ENCODE measurements at regions not wholly inside any gene's neighbourhood (a gene's known extent, or its start where the extent isn't known, plus 50 kb on each side); places are given as distances from the start of the nearest gene placed in this dataset.
"Not testable (repeated sequence)": the region's sequence is repeated elsewhere in the genome, so short reads cannot be mapped to it uniquely, and the experiment has no call there.

DNA sequence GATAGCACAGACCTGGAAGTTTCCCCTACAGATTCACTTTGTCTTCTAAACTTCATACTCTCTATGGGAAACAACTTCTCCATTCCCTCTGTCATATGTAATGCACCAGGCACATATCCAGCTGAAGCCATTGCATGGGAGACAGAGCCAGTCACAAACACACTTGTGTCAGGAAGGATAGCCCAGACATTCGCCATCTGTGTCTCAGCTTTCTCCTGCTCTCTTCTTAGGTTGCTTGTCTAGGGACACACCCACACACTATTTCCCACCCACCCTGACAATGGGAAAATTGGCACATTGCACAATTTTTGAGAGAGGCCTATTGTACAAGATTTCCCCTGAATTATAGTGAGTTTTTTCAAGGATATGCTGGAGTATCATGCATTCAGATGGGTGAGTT lies 158.4 kb upstream of the MPDZ start:
- no peak for TF ChIP-seq POLR2A (IDR thresholded peaks at IDR 0.05)
- TF ChIP-seq, protein P1, sequence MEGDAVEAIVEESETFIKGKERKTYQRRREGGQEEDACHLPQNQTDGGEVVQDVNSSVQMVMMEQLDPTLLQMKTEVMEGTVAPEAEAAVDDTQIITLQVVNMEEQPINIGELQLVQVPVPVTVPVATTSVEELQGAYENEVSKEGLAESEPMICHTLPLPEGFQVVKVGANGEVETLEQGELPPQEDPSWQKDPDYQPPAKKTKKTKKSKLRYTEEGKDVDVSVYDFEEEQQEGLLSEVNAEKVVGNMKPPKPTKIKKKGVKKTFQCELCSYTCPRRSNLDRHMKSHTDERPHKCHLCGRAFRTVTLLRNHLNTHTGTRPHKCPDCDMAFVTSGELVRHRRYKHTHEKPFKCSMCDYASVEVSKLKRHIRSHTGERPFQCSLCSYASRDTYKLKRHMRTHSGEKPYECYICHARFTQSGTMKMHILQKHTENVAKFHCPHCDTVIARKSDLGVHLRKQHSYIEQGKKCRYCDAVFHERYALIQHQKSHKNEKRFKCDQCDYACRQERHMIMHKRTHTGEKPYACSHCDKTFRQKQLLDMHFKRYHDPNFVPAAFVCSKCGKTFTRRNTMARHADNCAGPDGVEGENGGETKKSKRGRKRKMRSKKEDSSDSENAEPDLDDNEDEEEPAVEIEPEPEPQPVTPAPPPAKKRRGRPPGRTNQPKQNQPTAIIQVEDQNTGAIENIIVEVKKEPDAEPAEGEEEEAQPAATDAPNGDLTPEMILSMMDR (IDR thresholded peaks at IDR 0.05): no peak
- no peak overlapping the region for H3K27ac ChIP-seq
- no peaks in the 10 kb centered on the region for H3K9me3 ChIP-seq
- no peaks in the 10 kb centered on the region for H3K27me3 ChIP-seq
- no peak overlapping the region for H3K4me3 ChIP-seq (replicated peaks in 1 of 3)
- no peaks in the 10 kb centered on the region for H3K4me1 ChIP-seq
- 76 to 88% methylated on average over 1 of the region's 1 CpG for WGBS, 2 donors
- H3K36me3 ChIP-seq: no peaks in the 10 kb centered on the region
- DNase-seq: no peak
- intact Hi-C loops (cut with DNase I): no loop called here

GRCh38 chr9:13436591-13436990 lies 157.1 kb upstream of the MPDZ start:
- DNase-seq: no peak
- intact Hi-C loops (cut with DNase I): no loop called here
- WGBS, 2 donors: 85 to 92% methylated on average over 1 of the region's 1 CpG
- no peaks in the 10 kb centered on the region for H3K9me3 ChIP-seq
- no peak overlapping the region for H3K4me3 ChIP-seq (replicated peaks in 1 of 3)
- H3K4me1 ChIP-seq: no peaks in the 10 kb centered on the region
- H3K27ac ChIP-seq: no peak overlapping the region
- TF ChIP-seq, protein P1 (IDR thresholded peaks at IDR 0.05): no peak
- no peak for TF ChIP-seq POLR2A (IDR thresholded peaks at IDR 0.05)
- no peaks in the 10 kb centered on the region for H3K27me3 ChIP-seq
- H3K36me3 ChIP-seq: no peaks in the 10 kb centered on the region

GRCh38 chr9:13433453-13433852 lies 154.0 kb upstream of the MPDZ start:
- DNase-seq; intact Hi-C loops (cut with DNase I); H3K9me3 ChIP-seq; H3K36me3 ChIP-seq; H3K4me3 ChIP-seq (replicated peaks in 1 of 3); H3K4me1 ChIP-seq; H3K27ac ChIP-seq; H3K27me3 ChIP-seq: not testable (repeated sequence)
- 96 to 98% methylated on average over 4 of the region's 4 CpGs for WGBS, 2 donors

DNA sequence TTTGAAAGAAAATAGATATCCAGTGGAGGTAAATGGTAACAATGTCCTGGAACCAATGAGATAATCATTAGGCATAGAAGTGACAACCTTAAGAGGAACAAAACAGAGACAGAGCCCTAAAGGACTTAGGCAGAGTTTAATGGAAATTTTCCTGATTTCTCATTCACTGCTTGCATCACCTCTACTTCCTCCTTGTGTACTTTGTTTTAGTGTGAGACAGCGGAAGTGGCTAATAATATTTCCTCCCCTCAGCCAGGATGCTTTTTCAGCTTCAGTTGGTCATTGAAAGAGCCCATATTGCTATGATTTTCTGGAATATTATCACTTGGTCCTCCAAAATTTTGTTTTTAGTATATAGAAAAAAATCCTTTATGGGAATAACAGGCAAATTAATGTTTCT lies 153.4 kb upstream of the MPDZ start:
- no peak for TF ChIP-seq POLR2A (IDR thresholded peaks at IDR 0.05)
- TF ChIP-seq, protein P1 (IDR thresholded peaks at IDR 0.05): no peak
- no peaks in the 10 kb centered on the region for H3K4me1 ChIP-seq
- H3K4me3 ChIP-seq (replicated peaks in 1 of 3): no peak overlapping the region
- H3K27ac ChIP-seq: no peak overlapping the region
- no peaks in the 10 kb centered on the region for H3K27me3 ChIP-seq
- DNase-seq: no peak
- WGBS, 2 donors: 76 to 83% methylated on average over 1 of the region's 1 CpG
- H3K36me3 ChIP-seq: no peaks in the 10 kb centered on the region
- intact Hi-C loops (cut with DNase I): no loop called here
- no peaks in the 10 kb centered on the region for H3K9me3 ChIP-seq

DNA sequence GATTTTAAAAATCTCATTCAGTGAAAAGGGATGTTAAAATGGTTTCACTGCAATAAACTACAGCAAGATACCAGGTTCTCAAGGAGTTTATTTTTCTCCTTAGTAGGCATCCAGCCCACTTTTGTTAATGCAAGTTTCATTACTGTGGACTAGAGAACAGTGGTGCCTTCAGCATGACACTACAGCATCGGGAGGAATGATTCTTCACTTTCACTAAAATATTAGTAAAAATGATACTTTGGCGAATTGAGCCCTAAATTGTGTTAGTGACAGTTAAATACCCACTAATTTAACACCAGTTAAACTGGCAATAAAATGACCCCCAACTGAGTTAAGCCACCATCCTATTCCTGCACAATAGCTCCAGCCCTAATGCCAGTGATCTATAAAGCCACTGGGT lies 152.2 kb upstream of the MPDZ start:
- DNase-seq: no peak
- no peaks in the 10 kb centered on the region for H3K27me3 ChIP-seq
- no peak overlapping the region for H3K27ac ChIP-seq
- intact Hi-C loops (cut with DNase I): no loop called here
- 92 to 97% methylated on average over 2 of the region's 2 CpGs for WGBS, 2 donors
- TF ChIP-seq, protein P1 (IDR thresholded peaks at IDR 0.05): no peak
- no peak for TF ChIP-seq POLR2A (IDR thresholded peaks at IDR 0.05)
- no peaks in the 10 kb centered on the region for H3K36me3 ChIP-seq
- H3K9me3 ChIP-seq: no peaks in the 10 kb centered on the region
- no peaks in the 10 kb centered on the region for H3K4me1 ChIP-seq
- H3K4me3 ChIP-seq (replicated peaks in 1 of 3): no peak overlapping the region

- intact Hi-C loops (cut with DNase I): no loop called here
- no peak overlapping the region for H3K27ac ChIP-seq
- H3K4me1 ChIP-seq: no peaks in the 10 kb centered on the region
- no peaks in the 10 kb centered on the region for H3K27me3 ChIP-seq
- TF ChIP-seq, protein P1 (IDR thresholded peaks at IDR 0.05): no peak
- TF ChIP-seq POLR2A (IDR thresholded peaks at IDR 0.05): no peak
- WGBS, 2 donors: 86 to 90% methylated on average over 5 to 6 of the region's 6 CpGs
- no peaks in the 10 kb centered on the region for H3K36me3 ChIP-seq
- H3K4me3 ChIP-seq (replicated peaks in 1 of 3): no peak overlapping the region
- DNase-seq: no peak
- no peaks in the 10 kb centered on the region for H3K9me3 ChIP-seq
Measured at GRCh38 chr9:13431222-13431536, 151.7 kb upstream of the MPDZ start.

All from thyroid gland (tissue), 4 donors.